Retinal pigment epithelial cell (primary cell): ENCODE measurements at regions not wholly inside any gene's neighbourhood (a gene's known extent, or its start where the extent isn't known, plus 50 kb on each side); places are given as distances from the start of the nearest gene placed in this dataset.

Experiments
- DNase-seq: peaks from one replicate; pipeline ENCODE4 v3.0.0-alpha.2; 2010; ENCODE audit warnings: low read depth
- H3K4me3 ChIP-seq: 2 replicates; pipeline ENCODE4 v1.5.1; 2011; ENCODE audit warnings: mild to moderate bottlenecking, low read length, control low read depth, moderate library complexity
- CTCF ChIP-seq: conservative IDR thresholded peaks from 2 replicates; pipeline ENCODE4 v1.5.1; 2011; ENCODE audit warnings: low read depth, low read length, control low read depth, inconsistent platforms

- TF ChIP-seq CTCF = no peak
Observed at GRCh38 chr9:1776668-1777067, 238.5 kb upstream of the SMARCA2 start.

GRCh38 chr9:1791191-1791590, 224.0 kb upstream of the SMARCA2 start:
- DNase-seq = no peak
- no peak overlapping the region for H3K4me3 ChIP-seq
- no peak for TF ChIP-seq CTCF

More at GRCh38 chr9:1776668-1777067, 238.5 kb upstream of the SMARCA2 start:
- DNase-seq = no peak
- no peak overlapping the region for H3K4me3 ChIP-seq

GRCh38 chr9:1794547-1795270, 220.4 kb upstream of the SMARCA2 start:
- no peak overlapping the region for H3K4me3 ChIP-seq
- TF ChIP-seq CTCF = no peak
- no peak for DNase-seq

- no peak for DNase-seq
- no peak for TF ChIP-seq CTCF
Observed at GRCh38 chr9:1804128-1804865, 210.8 kb upstream of the SMARCA2 start.

GRCh38 chr9:1829719-1830118, 185.4 kb upstream of the SMARCA2 start:
- TF ChIP-seq CTCF = no peak
- no peak overlapping the region for H3K4me3 ChIP-seq
- no peak for DNase-seq

More at GRCh38 chr9:1804128-1804865, 210.8 kb upstream of the SMARCA2 start:
- H3K4me3 ChIP-seq = no peak overlapping the region

GRCh38 chr9:1832960-1833359, 182.2 kb upstream of the SMARCA2 start:
- no peak for TF ChIP-seq CTCF
- no peak for DNase-seq

GRCh38 chr9:1837453-1838084, 177.6 kb upstream of the SMARCA2 start:
- no peak for DNase-seq
- no peak overlapping the region for H3K4me3 ChIP-seq
- TF ChIP-seq CTCF = peak; percentile 20

More at GRCh38 chr9:1832960-1833359, 182.2 kb upstream of the SMARCA2 start:
- no peak overlapping the region for H3K4me3 ChIP-seq
